ENCODE measurements at regions not wholly inside any gene's neighbourhood (a gene's known extent, or its start where the extent isn't known, plus 50 kb on each side); places are given as distances from the start of the nearest gene placed in this dataset.

DNA sequence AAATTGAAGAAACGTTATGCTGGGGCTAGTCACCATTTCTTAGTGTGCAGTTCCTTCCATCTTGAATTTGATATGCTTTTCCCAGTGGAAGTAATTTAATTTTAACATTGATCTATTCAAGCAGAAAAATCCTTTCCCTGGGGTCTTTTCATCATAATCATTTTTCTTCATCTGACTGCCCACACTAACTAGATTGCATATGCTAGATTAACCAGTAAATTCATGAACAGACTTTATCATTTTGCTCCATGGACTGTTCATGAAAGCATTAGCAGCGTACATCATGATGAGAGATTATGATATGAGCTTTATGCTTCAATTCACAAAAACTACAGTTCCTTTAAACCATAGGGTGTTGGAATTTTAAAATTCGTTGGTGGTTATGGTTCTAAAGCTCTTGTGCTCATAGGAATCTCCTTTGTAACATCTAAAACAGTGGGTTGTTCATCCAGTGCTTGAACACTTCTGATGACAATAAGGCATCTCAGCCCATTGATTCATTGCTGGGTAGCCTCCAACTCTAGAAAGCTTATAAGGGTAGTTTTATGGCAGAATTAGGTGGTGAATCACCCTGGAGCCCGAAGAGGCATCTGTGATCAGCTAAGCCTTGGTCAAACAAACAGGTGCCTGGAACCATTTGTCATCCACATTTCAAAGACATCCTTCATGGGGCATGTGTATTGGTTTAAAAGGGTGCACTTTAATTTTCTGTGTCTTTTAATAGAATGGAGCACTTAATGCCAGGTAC lies 77.2 kb upstream of the NDUFV2 start:
- Histone ChIP-seq H3K4me2 (ENCODE audit: low read length) (no peak overlapping the region), H3K4me1 (ENCODE audit: insufficient read depth, low read length) (peaks cover 5% of the 10 kb centered on the region), H3K27ac (ENCODE audit: low read depth, low read length) (no peak overlapping the region), H3K4me3 (ENCODE audit: insufficient read depth, low read depth, low read length) (no peak overlapping the region), H4K20me1 (ENCODE audit: insufficient read depth, low read length) (no peaks in the 10 kb centered on the region), H3K36me3 (ENCODE audit: insufficient read depth, low read length) (no peaks in the 10 kb centered on the region), H3K9me3 (ENCODE audit: insufficient read depth, low read depth, low read length) (no peaks in the 10 kb centered on the region), H3K9ac (ENCODE audit: low read length) (no peak overlapping the region), H3K27me3 (ENCODE audit: insufficient read depth, low read length) (no peaks in the 10 kb centered on the region), H2AFZ (ENCODE audit: low read depth, low read length) (no peak overlapping the region), H3K79me2 (ENCODE audit: insufficient read depth, low read length) (no peaks in the 10 kb centered on the region)
- peaks cover 2% of the 10 kb centered on the region for H3K36me3 Mint-ChIP-seq (ENCODE audit: low read depth, unreplicated experiment)
- no peak for TF ChIP-seq EZH2 (IDR thresholded peaks at IDR 0.05; ENCODE audit: insufficient read depth, low read length)
- TF ChIP-seq, protein P1, sequence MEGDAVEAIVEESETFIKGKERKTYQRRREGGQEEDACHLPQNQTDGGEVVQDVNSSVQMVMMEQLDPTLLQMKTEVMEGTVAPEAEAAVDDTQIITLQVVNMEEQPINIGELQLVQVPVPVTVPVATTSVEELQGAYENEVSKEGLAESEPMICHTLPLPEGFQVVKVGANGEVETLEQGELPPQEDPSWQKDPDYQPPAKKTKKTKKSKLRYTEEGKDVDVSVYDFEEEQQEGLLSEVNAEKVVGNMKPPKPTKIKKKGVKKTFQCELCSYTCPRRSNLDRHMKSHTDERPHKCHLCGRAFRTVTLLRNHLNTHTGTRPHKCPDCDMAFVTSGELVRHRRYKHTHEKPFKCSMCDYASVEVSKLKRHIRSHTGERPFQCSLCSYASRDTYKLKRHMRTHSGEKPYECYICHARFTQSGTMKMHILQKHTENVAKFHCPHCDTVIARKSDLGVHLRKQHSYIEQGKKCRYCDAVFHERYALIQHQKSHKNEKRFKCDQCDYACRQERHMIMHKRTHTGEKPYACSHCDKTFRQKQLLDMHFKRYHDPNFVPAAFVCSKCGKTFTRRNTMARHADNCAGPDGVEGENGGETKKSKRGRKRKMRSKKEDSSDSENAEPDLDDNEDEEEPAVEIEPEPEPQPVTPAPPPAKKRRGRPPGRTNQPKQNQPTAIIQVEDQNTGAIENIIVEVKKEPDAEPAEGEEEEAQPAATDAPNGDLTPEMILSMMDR (IDR thresholded peaks at IDR 0.05; ENCODE audit: insufficient read depth, low read depth, low read length), result no peak
- no peak overlapping the region for H3K4me3 Mint-ChIP-seq (ENCODE audit: unreplicated experiment)
- FAIRE-seq (no peak), DNase-seq (ENCODE audit: low read depth) (peak; percentile 69)
- H3K9me3 Mint-ChIP-seq (ENCODE audit: unreplicated experiment), result no peaks in the 10 kb centered on the region
- H3K4me1 Mint-ChIP-seq (ENCODE audit: low read depth, unreplicated experiment), result peaks cover 7% of the 10 kb centered on the region
- H3K27ac Mint-ChIP-seq (ENCODE audit: unreplicated experiment), result no peak overlapping the region
- peaks cover 2% of the 10 kb centered on the region for H3K27me3 Mint-ChIP-seq (ENCODE audit: low read depth, unreplicated experiment)

DNA sequence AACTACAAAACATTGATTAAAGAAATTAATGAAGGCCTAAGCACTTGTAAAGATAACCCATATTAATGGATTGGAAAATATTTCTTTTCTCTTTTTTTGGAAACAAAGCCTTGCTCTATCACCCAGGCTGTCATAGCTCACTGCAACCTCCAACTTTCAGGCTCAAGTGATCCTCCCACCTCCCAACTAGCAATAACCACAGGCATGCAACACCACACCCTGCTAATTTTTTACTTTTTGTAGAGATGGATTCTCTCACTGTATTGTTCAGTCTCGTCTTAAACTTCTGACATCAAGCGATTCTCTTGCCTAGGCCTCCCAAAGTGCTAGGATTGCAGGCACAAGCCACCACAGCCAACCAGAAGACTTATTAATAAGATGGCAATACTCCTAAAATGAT lies 73.4 kb upstream of the NDUFV2 start:
- peak overlapping the region; percentile 96 for H3K27ac Mint-ChIP-seq (ENCODE audit: unreplicated experiment)

More for the DNA sequence above, 73.4 kb upstream of the NDUFV2 start:
- TF ChIP-seq, protein P1 (IDR thresholded peaks at IDR 0.05; ENCODE audit: insufficient read depth, low read depth, low read length), result no peak
- TF ChIP-seq EZH2 (IDR thresholded peaks at IDR 0.05; ENCODE audit: insufficient read depth, low read length), result no peak
- FAIRE-seq (peak; percentile 56), DNase-seq (ENCODE audit: low read depth) (peak; percentile 64)
- Histone ChIP-seq H3K9ac (ENCODE audit: low read length) (no peak overlapping the region), H3K4me3 (ENCODE audit: insufficient read depth, low read depth, low read length) (no peak overlapping the region), H3K9me3 (ENCODE audit: insufficient read depth, low read depth, low read length) (no peaks in the 10 kb centered on the region), H3K27ac (ENCODE audit: low read depth, low read length) (no peak overlapping the region), H3K4me1 (ENCODE audit: insufficient read depth, low read length) (no peaks in the 10 kb centered on the region), H3K27me3 (ENCODE audit: insufficient read depth, low read length) (no peaks in the 10 kb centered on the region), H2AFZ (ENCODE audit: low read depth, low read length) (no peak overlapping the region), H3K4me2 (ENCODE audit: low read length) (no peak overlapping the region), H3K79me2 (ENCODE audit: insufficient read depth, low read length) (no peaks in the 10 kb centered on the region), H4K20me1 (ENCODE audit: insufficient read depth, low read length) (no peaks in the 10 kb centered on the region), H3K36me3 (ENCODE audit: insufficient read depth, low read length) (no peaks in the 10 kb centered on the region)
- peaks cover 4% of the 10 kb centered on the region for H3K36me3 Mint-ChIP-seq (ENCODE audit: low read depth, unreplicated experiment)
- no peaks in the 10 kb centered on the region for H3K9me3 Mint-ChIP-seq (ENCODE audit: unreplicated experiment)
- H3K27me3 Mint-ChIP-seq (ENCODE audit: low read depth, unreplicated experiment), result peaks cover 2% of the 10 kb centered on the region
- no peak overlapping the region for H3K4me3 Mint-ChIP-seq (ENCODE audit: unreplicated experiment)
- H3K4me1 Mint-ChIP-seq (ENCODE audit: low read depth, unreplicated experiment), result peaks cover 7% of the 10 kb centered on the region
